ENCODE measurements at regions not wholly inside any gene's neighbourhood (a gene's known extent, or its start where the extent isn't known, plus 50 kb on each side); places are given as distances from the start of the nearest gene placed in this dataset.

- TF ChIP-seq CTCF (IDR thresholded peaks at IDR 0.05; ENCODE audit: extremely low read depth in 1 of 2, insufficient read depth in 1 of 2, low read depth in 1 of 2, low read length in 2 of 2) (no peak), POLR2A (IDR thresholded peaks at IDR 0.05; ENCODE audit: low read depth, low read length) (no peak), POLR2AphosphoS5 (IDR thresholded peaks at IDR 0.05; ENCODE audit: insufficient read depth, low read depth, low read length) (no peak), FOS (IDR thresholded peaks at IDR 0.05; ENCODE audit: borderline replicate concordance, insufficient read depth, low read length) (no peak)
These were observed 280.4 kb downstream of the SH3GL2 start for GRCh38 chr9:17859228-17859627.
